Tibial artery (tissue), 4 donors: ENCODE measurements at regions not wholly inside any gene's neighbourhood (a gene's known extent, or its start where the extent isn't known, plus 50 kb on each side); places are given as distances from the start of the nearest gene placed in this dataset.

Experiments used
- DNase-seq, 2 donors: peaks; one replicate each; pipeline ENCODE4 v3.0.0-alpha.2; 2019
- H3K27ac ChIP-seq, 2 donors: fragments of 200-600 bp; sonication (generic) in 1 of 2; 1 replicate in 1 of 2; 2 replicates in 1 of 2; pipeline ENCODE4 v1.5.1; 2018 to 2019; ENCODE audit warnings: mild to moderate bottlenecking in 1 of 2
- H3K27me3 ChIP-seq, 2 donors: fragments of 200-600 bp; sonication (generic) in 1 of 2; one replicate each; pipeline versions ENCODE4 v1.5.1 to v1.6.0; 2016 to 2019
- H3K36me3 ChIP-seq, 3 donors: fragments of 200-600 bp; sonication (generic) in 2 of 3; one replicate each; pipeline ENCODE4 v1.5.1; 2016 to 2019; ENCODE audit warnings: mild to moderate bottlenecking in 2 of 3
- H3K4me1 ChIP-seq, 4 donors: fragments of 200-600 bp; sonication (generic) in 2 of 4; 1 replicate in 3 of 4; 2 replicates in 1 of 4; pipeline ENCODE4 v1.5.1; 2016 to 2019
- H3K4me3 ChIP-seq, 2 donors: fragments of 200-600 bp; sonication (generic) in 1 of 2; 1 replicate in 1 of 2; 2 replicates in 1 of 2; pipeline ENCODE4 v1.5.1; 2018 to 2019; ENCODE audit warnings: mild to moderate bottlenecking in 2 of 2
- H3K9me3 ChIP-seq, 3 donors: fragments of 200-600 bp; sonication (generic) in 1 of 3; one replicate each; pipeline ENCODE4 v1.5.1; 2016 to 2019
- intact Hi-C: fragments of 100-400 bp; cut with DNase I; formaldehyde crosslinking; loops from one replicate; pipeline ENCODE4 v1.15.0; 2023; ENCODE audit warnings: low total_unique reads
- TF ChIP-seq, protein P1 (sequence below), 2 experiments: fragments of 200-600 bp in 1 of 2; fragments of 450-650 bp in 1 of 2; IDR thresholded peaks; one replicate each; pipeline ENCODE4 v1.5.1; 2017 to 2019; ENCODE audit warnings: antibody characterized with exemption in 2 of 2, mild to moderate bottlenecking in 1 of 2, moderate library complexity in 1 of 2

DNA sequence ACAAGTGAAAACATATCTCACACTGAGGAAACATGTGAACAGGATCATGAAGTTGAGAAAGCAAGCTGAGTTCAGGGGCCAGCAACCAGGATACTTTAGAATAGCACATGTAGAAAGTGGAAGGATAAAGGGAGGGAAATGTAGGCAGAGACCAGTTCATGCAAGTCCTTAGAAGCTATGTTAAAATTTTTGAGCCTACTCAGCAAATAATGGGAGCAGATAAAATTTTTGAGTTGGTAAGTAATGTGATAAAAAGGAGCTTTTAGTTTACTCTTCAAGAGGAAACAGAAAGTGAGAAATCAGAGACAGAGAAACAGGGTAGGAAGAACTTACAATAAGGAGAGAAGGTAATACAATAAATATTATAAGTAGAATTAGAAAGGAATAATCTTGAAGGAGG is 105.6 kb upstream of the ZBTB20 start:
- H3K9me3 ChIP-seq, result peaks cover 0 to 3% (median 0%) of the 10 kb centered on the region in 3 donors
- peaks cover 0 to under 1% (median 0%) of the 10 kb centered on the region in 4 donors for H3K4me1 ChIP-seq
- no peaks in the 10 kb centered on the region for H3K36me3 ChIP-seq
- DNase-seq, result no peak
- TF ChIP-seq, protein P1, sequence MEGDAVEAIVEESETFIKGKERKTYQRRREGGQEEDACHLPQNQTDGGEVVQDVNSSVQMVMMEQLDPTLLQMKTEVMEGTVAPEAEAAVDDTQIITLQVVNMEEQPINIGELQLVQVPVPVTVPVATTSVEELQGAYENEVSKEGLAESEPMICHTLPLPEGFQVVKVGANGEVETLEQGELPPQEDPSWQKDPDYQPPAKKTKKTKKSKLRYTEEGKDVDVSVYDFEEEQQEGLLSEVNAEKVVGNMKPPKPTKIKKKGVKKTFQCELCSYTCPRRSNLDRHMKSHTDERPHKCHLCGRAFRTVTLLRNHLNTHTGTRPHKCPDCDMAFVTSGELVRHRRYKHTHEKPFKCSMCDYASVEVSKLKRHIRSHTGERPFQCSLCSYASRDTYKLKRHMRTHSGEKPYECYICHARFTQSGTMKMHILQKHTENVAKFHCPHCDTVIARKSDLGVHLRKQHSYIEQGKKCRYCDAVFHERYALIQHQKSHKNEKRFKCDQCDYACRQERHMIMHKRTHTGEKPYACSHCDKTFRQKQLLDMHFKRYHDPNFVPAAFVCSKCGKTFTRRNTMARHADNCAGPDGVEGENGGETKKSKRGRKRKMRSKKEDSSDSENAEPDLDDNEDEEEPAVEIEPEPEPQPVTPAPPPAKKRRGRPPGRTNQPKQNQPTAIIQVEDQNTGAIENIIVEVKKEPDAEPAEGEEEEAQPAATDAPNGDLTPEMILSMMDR (IDR thresholded peaks at IDR 0.05), result no peak
- no peak overlapping the region for H3K4me3 ChIP-seq
- intact Hi-C loops, result no loop called here
- H3K27ac ChIP-seq, result no peak overlapping the region
- H3K27me3 ChIP-seq, result no peaks in the 10 kb centered on the region

DNA sequence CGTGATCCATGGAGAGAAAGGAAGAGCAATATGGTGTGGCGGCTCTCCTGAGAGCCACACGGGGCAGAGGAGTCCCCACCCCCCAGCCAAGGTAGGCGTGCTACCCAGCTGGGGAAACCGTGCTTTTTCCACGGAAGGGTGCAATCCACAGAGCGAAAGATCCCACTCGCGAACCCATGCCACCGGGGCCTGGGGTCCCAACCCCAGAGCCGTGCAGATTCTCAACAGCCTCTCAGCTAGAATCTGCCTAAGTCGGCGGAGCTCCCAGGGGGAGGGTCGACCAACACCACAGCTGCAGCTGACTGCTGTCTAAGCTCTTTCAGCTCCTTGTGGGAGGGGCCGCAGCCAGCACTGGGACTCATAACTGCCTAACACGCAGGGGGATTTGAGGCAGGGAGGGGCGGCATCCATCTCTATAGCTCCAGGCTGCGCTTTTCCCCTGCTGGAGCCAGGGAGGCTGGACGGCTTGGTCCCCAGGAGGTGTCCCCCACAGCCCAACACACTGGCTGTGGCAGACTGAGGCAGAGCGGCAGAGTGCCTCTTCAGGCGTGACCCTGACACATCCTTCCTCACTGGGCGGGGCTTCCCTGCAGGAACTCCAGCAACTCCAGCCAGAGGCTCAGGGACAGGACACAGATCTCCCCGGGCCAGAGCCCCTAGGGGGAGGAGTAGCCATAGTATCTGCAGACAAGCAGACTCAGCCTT is 107.6 kb upstream of the ZBTB20 start:
- Histone ChIP-seq H3K4me3 (no peak overlapping the region), H3K27ac (no peak overlapping the region), H3K27me3 (no peaks in the 10 kb centered on the region), H3K4me1 (peaks cover 0 to 10% (median 0%) of the 10 kb centered on the region in 4 donors), H3K9me3 (peaks cover 0 to 3% (median 0%) of the 10 kb centered on the region in 3 donors), H3K36me3 (no peaks in the 10 kb centered on the region)
- intact Hi-C loops, result no loop called here
- TF ChIP-seq, protein P1 (IDR thresholded peaks at IDR 0.05), result no peak
- no peak for DNase-seq

DNA sequence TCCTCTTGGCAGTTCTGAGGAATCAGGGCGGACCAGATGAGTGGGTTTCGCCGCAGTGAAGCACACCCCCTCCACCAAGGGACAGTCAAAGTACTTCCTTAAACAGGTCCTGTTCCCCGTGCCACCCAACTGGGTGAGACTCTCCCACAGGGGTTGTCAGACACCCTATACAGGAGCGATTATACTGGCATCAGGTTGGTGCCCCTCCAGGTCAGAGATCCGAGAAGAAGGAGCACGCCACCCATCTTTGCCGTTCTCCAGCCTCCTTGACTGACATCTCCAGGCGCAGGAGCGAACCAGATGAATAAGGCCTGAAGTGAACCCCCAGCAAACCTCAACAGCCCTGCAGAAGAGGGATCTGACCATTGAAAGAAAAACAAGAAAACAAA is 108.1 kb upstream of the ZBTB20 start:
- TF ChIP-seq, protein P1 (IDR thresholded peaks at IDR 0.05), result no peak
- H3K27me3 ChIP-seq, result no peaks in the 10 kb centered on the region

DNA sequence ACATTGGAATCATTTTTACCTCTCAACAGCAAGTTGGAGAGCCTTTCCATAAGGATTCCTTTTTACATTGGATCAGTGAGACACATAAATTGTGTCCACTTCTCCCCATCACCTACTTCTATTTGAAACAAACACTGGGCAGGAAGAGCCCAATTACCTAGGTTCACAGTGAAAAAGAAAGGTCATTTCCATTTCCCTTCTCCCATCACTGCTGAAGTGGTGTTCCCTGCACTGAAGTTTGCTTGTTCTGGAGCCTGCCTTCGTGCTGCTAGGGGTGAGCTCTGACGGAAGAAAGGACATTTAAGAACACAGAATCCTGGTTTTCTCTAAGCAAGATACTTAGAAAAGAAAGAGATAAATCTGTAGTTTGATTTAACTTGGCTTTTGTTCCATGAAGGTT is 123.8 kb upstream of the ZBTB20 start:
- H3K27ac ChIP-seq, result no peak overlapping the region
- intact Hi-C loops, result no loop called here
- H3K9me3 ChIP-seq, result no peaks in the 10 kb centered on the region
- no peaks in the 10 kb centered on the region for H3K36me3 ChIP-seq
- no peak for DNase-seq
- TF ChIP-seq, protein P1 (IDR thresholded peaks at IDR 0.05), result no peak
- H3K27me3 ChIP-seq, result no peaks in the 10 kb centered on the region
- H3K4me1 ChIP-seq, result peaks cover 0 to 13% (median 2%) of the 10 kb centered on the region in 4 donors
- no peak overlapping the region for H3K4me3 ChIP-seq

More for the DNA sequence above, 108.1 kb upstream of the ZBTB20 start:
- H3K9me3 ChIP-seq, result peaks cover 0 to 3% (median 0%) of the 10 kb centered on the region in 3 donors
- H3K36me3 ChIP-seq, result no peaks in the 10 kb centered on the region
- intact Hi-C loops, result no loop called here
- H3K4me3 ChIP-seq, result no peak overlapping the region
- DNase-seq, result no peak
- no peak overlapping the region for H3K27ac ChIP-seq
- peaks cover 0 to 10% (median 0%) of the 10 kb centered on the region in 4 donors for H3K4me1 ChIP-seq

DNA sequence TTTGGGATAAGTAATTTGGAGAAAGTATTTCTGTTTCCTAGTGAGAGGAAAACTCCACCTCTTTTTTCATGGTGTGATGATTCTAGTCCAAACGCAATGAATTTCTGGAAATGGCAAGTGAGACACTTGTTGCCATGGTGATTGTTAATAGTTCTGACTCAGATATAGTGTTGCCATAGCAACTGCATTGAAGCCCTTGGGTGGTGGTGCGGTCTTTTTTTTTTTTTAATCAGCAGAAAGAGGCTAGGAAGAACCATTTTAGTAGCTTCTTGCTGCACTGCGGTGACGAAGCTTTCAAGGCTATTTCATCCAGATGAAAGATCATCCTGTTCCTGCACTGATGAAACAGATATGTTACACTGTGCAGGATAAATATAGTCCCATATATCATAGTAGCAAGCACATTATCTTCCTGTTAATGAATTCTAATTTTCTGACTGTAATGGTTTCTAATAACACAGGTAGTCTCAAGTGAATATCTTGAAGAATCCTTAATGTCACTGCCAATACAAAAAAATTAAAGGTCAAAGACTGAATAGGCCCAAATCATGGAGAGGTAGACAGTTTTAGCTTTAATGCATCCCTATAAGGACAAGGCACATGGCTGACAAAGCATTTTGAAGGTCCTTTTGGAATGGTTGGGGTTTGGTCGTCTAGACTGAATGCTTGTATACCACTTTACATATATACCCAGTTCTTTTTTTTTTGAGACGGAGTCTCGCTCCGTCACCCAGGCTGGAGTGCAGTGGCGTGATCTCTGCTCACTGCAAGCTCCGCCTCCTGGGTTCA is 125.1 kb upstream of the ZBTB20 start:
- H3K9me3 ChIP-seq, result no peaks in the 10 kb centered on the region
- H3K27me3 ChIP-seq, result no peaks in the 10 kb centered on the region
- H3K4me1 ChIP-seq, result peaks cover 0 to 13% (median 2%) of the 10 kb centered on the region in 4 donors
- no peak for DNase-seq
- H3K27ac ChIP-seq, result no peak overlapping the region
- intact Hi-C loops, result no loop called here
- no peak overlapping the region for H3K4me3 ChIP-seq
- TF ChIP-seq, protein P1 (IDR thresholded peaks at IDR 0.05), result no peak
- H3K36me3 ChIP-seq, result no peaks in the 10 kb centered on the region
